ENCODE measurements at regions not wholly inside any gene's neighbourhood (a gene's known extent, or its start where the extent isn't known, plus 50 kb on each side); places are given as distances from the start of the nearest gene placed in this dataset.
A peak's percentile ranks its signal among the peaks of the same experiment; 100 is the strongest.

GRCh38 chr7:132678656-132679055 lies 102.4 kb upstream of the PLXNA4 start:
- Histone ChIP-seq H3K27ac (ENCODE audit: low read depth, low read length) (no peak overlapping the region), H3K9me3 (ENCODE audit: control insufficient read depth, insufficient read depth, low read length) (no peaks in the 10 kb centered on the region), H3K36me3 (ENCODE audit: control insufficient read depth, insufficient read depth, low read length) (no peaks in the 10 kb centered on the region), H3K27me3 (ENCODE audit: control insufficient read depth, insufficient read depth, low read length) (no peaks in the 10 kb centered on the region), H3K4me1 (ENCODE audit: control insufficient read depth, insufficient read depth, low read length) (peaks cover 9% of the 10 kb centered on the region), H3K4me3 (ENCODE audit: low read depth, low read length) (no peak overlapping the region)
- no peak for DNase-seq (ENCODE audit: low read depth in 4 of 6, low spot score in 6 of 6)
- 50% methylated on average over 1 of the region's 2 CpGs for WGBS (ENCODE audit: insufficient coverage)

DNA sequence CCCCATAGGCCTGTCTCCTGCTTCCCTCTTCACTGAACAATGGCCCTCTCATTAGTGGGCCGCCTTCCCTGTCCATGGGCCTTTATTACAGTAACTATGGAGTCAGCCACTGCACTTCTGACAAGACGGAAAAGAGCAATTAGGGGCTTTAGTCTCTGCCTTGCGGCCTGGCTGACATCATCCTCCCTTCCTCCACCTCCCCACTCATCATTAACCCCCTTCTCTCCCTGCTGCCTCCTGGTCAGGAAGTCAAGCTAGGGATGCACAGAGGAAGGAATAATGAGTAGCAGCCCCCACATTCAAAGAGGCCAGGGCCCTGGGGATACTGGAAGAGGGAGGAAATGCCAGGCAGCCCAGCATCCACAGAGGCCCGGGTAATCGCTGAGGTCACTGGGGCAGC lies 101.6 kb upstream of the PLXNA4 start:
- 63% methylated on average over 3 of the region's 5 CpGs for WGBS (ENCODE audit: insufficient coverage)
- H3K36me3 ChIP-seq (ENCODE audit: control insufficient read depth, insufficient read depth, low read length), result no peaks in the 10 kb centered on the region
- H3K27ac ChIP-seq (ENCODE audit: low read depth, low read length), result no peak overlapping the region
- H3K4me3 ChIP-seq (ENCODE audit: low read depth, low read length), result no peak overlapping the region
- no peaks in the 10 kb centered on the region for H3K27me3 ChIP-seq (ENCODE audit: control insufficient read depth, insufficient read depth, low read length)
- H3K9me3 ChIP-seq (ENCODE audit: control insufficient read depth, insufficient read depth, low read length), result no peaks in the 10 kb centered on the region
- H3K4me1 ChIP-seq (ENCODE audit: control insufficient read depth, insufficient read depth, low read length), result peaks cover 8% of the 10 kb centered on the region
- peak in 1 of 6 donors; percentile 35 for DNase-seq (ENCODE audit: low read depth in 4 of 6, low spot score in 6 of 6)

DNA sequence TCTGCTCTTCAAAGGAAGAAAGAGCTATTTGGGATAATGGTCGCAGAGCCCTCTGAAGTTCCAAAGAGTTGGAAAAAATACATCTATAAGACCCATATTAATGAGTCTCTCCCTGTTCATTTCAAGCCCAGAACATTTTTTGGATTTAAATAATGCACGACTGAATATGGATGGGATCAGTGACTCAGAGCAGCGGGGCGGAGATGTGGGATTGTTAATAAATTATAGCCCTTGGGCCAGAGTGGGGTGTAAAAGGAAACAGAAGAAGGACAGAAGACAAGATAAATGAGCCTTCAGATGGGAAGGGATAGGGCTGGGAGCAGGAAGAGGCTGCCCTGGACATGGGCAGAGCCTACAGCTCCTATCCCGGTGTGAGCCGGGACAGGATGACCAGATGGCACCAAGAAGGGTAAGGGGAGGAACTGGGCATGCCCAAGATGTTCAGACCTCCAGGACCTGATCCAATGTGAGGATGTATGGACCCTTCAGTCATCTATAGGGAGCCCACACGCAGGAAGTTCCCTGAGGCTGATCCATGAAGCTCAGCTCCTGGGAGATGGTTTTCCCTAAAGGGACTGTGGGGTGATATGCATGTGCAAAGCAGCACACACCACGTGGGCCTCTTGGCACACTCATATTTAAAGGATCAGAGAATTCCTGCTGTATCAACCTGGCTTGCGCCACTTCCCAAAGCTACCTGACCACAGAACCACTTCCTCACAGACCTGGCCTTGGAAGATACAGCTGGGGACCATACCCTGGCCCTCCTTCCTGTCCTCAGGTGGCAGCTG lies 96.1 kb upstream of the PLXNA4 start:
- H3K27ac ChIP-seq (ENCODE audit: low read depth, low read length), result no peak overlapping the region
- H3K4me1 ChIP-seq (ENCODE audit: control insufficient read depth, insufficient read depth, low read length), result no peaks in the 10 kb centered on the region
- H3K27me3 ChIP-seq (ENCODE audit: control insufficient read depth, insufficient read depth, low read length), result no peaks in the 10 kb centered on the region
- 89% methylated on average over 8 of the region's 9 CpGs for WGBS (ENCODE audit: insufficient coverage)
- no peaks in the 10 kb centered on the region for H3K36me3 ChIP-seq (ENCODE audit: control insufficient read depth, insufficient read depth, low read length)
- H3K4me3 ChIP-seq (ENCODE audit: low read depth, low read length), result no peak overlapping the region
- no peak for DNase-seq (ENCODE audit: low read depth in 4 of 6, low spot score in 6 of 6)
- no peaks in the 10 kb centered on the region for H3K9me3 ChIP-seq (ENCODE audit: control insufficient read depth, insufficient read depth, low read length)

- DNase-seq (ENCODE audit: low read depth in 4 of 6, low spot score in 6 of 6), result no peak
- WGBS (ENCODE audit: insufficient coverage), result 89% methylated on average over 2 of the region's 2 CpGs
- no peaks in the 10 kb centered on the region for H3K27me3 ChIP-seq (ENCODE audit: control insufficient read depth, insufficient read depth, low read length)
These were observed 90.5 kb upstream of the PLXNA4 start for GRCh38 chr7:132666774-132667172.

DNA sequence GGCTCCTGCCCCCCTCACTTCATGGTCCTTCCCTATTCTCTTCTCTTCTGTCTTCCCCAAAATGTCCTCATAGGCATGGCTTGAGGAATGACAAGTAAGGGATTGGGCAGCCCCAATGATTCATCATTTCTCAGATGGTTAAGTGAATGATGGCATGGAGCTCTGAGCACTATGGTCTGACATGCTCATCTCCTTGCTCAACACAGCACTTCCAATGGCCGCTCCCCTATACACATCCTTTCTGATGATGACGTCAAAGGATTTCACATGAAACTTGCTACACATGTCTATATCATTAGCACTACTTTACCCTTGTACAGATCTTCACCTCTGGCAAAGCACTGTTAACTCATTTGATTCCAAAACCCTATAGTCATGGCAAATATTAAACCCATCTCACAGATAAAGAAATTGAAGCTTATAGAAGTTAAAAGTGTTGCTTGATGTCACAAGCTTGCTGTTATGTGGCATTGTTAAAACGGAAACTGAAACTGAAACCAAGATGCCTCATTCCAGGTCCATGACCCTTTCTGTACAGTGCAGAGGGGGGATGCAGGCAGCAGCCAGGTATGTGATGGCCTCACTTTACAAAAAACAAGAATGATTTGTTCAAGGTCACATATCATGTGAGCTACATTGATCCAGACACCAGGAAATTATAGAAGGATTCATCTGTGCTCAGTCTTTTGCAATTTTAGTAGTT lies 90.0 kb upstream of the PLXNA4 start:
- 83% methylated on average over 3 of the region's 3 CpGs for WGBS (ENCODE audit: insufficient coverage)
- Histone ChIP-seq H3K27ac (ENCODE audit: low read depth, low read length) (no peak overlapping the region), H3K4me3 (ENCODE audit: low read depth, low read length) (no peak overlapping the region), H3K36me3 (ENCODE audit: control insufficient read depth, insufficient read depth, low read length) (no peaks in the 10 kb centered on the region), H3K9me3 (ENCODE audit: control insufficient read depth, insufficient read depth, low read length) (no peaks in the 10 kb centered on the region), H3K4me1 (ENCODE audit: control insufficient read depth, insufficient read depth, low read length) (no peaks in the 10 kb centered on the region), H3K27me3 (ENCODE audit: control insufficient read depth, insufficient read depth, low read length) (no peaks in the 10 kb centered on the region)
- DNase-seq (ENCODE audit: low read depth in 4 of 6, low spot score in 6 of 6), result no peak

More at GRCh38 chr7:132666774-132667172, 90.5 kb upstream of the PLXNA4 start:
- Histone ChIP-seq H3K4me3 (ENCODE audit: low read depth, low read length) (no peak overlapping the region), H3K4me1 (ENCODE audit: control insufficient read depth, insufficient read depth, low read length) (no peaks in the 10 kb centered on the region), H3K9me3 (ENCODE audit: control insufficient read depth, insufficient read depth, low read length) (no peaks in the 10 kb centered on the region), H3K27ac (ENCODE audit: low read depth, low read length) (no peak overlapping the region), H3K36me3 (ENCODE audit: control insufficient read depth, insufficient read depth, low read length) (no peaks in the 10 kb centered on the region)

GRCh38 chr7:132656846-132657776 lies 80.8 kb upstream of the PLXNA4 start:
- WGBS (ENCODE audit: insufficient coverage), result 87% methylated on average over 5 of the region's 9 CpGs
- H3K27ac ChIP-seq (ENCODE audit: low read depth, low read length), result no peak overlapping the region
- no peak for DNase-seq (ENCODE audit: low read depth in 4 of 6, low spot score in 6 of 6)
- peaks cover 8% of the 10 kb centered on the region for H3K4me1 ChIP-seq (ENCODE audit: control insufficient read depth, insufficient read depth, low read length)
- no peaks in the 10 kb centered on the region for H3K27me3 ChIP-seq (ENCODE audit: control insufficient read depth, insufficient read depth, low read length)
- H3K4me3 ChIP-seq (ENCODE audit: low read depth, low read length), result no peak overlapping the region
- H3K36me3 ChIP-seq (ENCODE audit: control insufficient read depth, insufficient read depth, low read length), result no peaks in the 10 kb centered on the region
- H3K9me3 ChIP-seq (ENCODE audit: control insufficient read depth, insufficient read depth, low read length), result no peaks in the 10 kb centered on the region

DNA sequence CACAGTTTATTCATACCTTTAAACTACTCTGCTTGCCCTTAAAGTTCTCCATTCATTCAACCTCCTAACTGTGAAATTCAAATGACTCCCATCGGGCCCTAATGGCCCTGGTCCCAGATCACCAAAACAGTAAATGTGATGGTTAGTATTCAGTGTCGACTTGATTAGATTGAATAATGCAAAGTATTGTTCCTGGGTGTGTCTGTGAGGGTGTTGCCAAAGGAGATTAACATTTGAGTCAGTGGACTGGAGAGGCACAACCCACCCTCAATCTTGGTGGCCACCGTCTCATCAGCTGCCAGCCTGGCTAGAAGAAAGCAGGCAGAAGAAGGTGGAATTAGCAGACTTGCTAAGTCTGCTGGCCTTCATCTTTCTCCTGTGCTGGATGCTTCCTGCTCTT lies 80.1 kb upstream of the PLXNA4 start:
- H3K9me3 ChIP-seq (ENCODE audit: control insufficient read depth, insufficient read depth, low read length), result no peaks in the 10 kb centered on the region
- H3K27me3 ChIP-seq (ENCODE audit: control insufficient read depth, insufficient read depth, low read length), result no peaks in the 10 kb centered on the region
- peak in 2 of 6 donors; percentile 29 to 38 for DNase-seq (ENCODE audit: low read depth in 4 of 6, low spot score in 6 of 6)
- peaks cover 8% of the 10 kb centered on the region for H3K4me1 ChIP-seq (ENCODE audit: control insufficient read depth, insufficient read depth, low read length)
- no peak overlapping the region for H3K4me3 ChIP-seq (ENCODE audit: low read depth, low read length)
- WGBS (ENCODE audit: insufficient coverage), result 91% methylated on average over 1 of the region's 3 CpGs
- no peaks in the 10 kb centered on the region for H3K36me3 ChIP-seq (ENCODE audit: control insufficient read depth, insufficient read depth, low read length)
- H3K27ac ChIP-seq (ENCODE audit: low read depth, low read length), result no peak overlapping the region

DNA sequence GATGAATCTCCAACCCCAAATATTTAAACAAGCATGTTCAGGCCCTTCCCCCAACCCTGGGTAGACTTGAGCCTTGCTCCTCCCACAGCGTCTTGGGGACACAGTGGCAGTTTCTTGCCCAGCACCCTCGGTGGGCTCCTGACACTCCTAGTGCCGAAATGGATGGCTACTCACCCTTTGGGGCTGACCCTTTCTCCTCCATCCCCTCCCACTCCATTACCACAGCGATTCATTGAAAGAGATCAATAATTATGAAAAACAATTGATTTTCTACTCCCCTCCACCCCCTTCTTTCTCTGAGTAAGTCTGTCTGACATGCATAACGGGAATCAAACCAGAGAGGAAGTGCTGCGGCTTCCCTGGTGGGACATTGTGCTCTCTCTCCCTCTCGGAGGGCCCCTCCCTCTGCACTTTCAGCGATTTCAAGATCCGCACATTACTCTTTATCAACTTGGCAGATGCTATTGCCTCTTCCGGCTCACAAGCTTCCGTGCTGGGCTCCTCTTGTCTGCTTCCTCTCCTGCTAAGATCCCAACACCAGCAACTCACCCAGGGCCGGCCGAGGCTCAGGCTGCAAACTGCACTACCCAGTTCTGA lies 79.0 kb upstream of the PLXNA4 start:
- H3K27me3 ChIP-seq (ENCODE audit: control insufficient read depth, insufficient read depth, low read length), result no peaks in the 10 kb centered on the region
- no peak overlapping the region for H3K27ac ChIP-seq (ENCODE audit: low read depth, low read length)
- peak in 3 of 6 donors; percentile 8 to 73 (median 35) for DNase-seq (ENCODE audit: low read depth in 4 of 6, low spot score in 6 of 6)
- peaks cover 8% of the 10 kb centered on the region for H3K4me1 ChIP-seq (ENCODE audit: control insufficient read depth, insufficient read depth, low read length)
- WGBS (ENCODE audit: insufficient coverage), result 0% methylated on average over 10 of the region's 13 CpGs
- H3K4me3 ChIP-seq (ENCODE audit: low read depth, low read length), result no peak overlapping the region
- no peaks in the 10 kb centered on the region for H3K36me3 ChIP-seq (ENCODE audit: control insufficient read depth, insufficient read depth, low read length)
- H3K9me3 ChIP-seq (ENCODE audit: control insufficient read depth, insufficient read depth, low read length), result no peaks in the 10 kb centered on the region

DNA sequence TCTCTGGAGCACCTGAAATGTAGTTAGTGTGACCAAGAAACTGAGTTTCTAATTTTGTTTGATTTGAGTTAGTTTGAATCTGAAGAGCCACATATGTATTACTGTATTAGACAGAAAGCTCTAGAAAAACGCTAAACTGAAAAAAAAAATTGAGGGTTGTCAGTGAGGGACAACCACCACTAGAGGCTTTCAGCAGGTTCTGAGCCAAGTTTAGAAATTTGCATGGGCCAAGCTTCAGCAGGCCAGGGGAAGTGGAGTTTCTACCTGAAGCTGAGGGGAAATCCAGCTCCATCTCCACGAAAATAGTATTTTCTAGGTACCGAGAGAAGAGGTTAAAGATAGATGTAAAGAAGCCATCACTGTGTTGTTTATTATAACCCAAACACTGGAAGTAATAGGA lies 77.9 kb upstream of the PLXNA4 start:
- Histone ChIP-seq H3K4me3 (ENCODE audit: low read depth, low read length) (no peak overlapping the region), H3K36me3 (ENCODE audit: control insufficient read depth, insufficient read depth, low read length) (no peaks in the 10 kb centered on the region), H3K27ac (ENCODE audit: low read depth, low read length) (no peak overlapping the region), H3K9me3 (ENCODE audit: control insufficient read depth, insufficient read depth, low read length) (no peaks in the 10 kb centered on the region), H3K4me1 (ENCODE audit: control insufficient read depth, insufficient read depth, low read length) (peaks cover 8% of the 10 kb centered on the region), H3K27me3 (ENCODE audit: control insufficient read depth, insufficient read depth, low read length) (no peaks in the 10 kb centered on the region)
- DNase-seq (ENCODE audit: low read depth in 4 of 6, low spot score in 6 of 6), result no peak
- 50% methylated on average over 1 of the region's 3 CpGs for WGBS (ENCODE audit: insufficient coverage)
